H1 (cell line): ENCODE measurements at regions not wholly inside any gene's neighbourhood (a gene's known extent, or its start where the extent isn't known, plus 50 kb on each side); places are given as distances from the start of the nearest gene placed in this dataset.

ENCODE experiments used
- CTCF ChIA-PET: fragments of 300-600 bp; sonication (Branson Sonifier 250); formaldehyde crosslinking; loops from one replicate; lab custom pipeline; 2021; ENCODE audit not compliant: partially characterized antibody; lab: Charles Lee
- POLR2A ChIA-PET: fragments of 300-600 bp; sonication (Branson Sonifier 250); formaldehyde crosslinking; loops from one replicate; lab custom pipeline; 2021; ENCODE audit warnings: inconsistent platforms; ENCODE audit not compliant: partially characterized antibody; lab: Charles Lee
- DNase-seq, 2 experiments: peaks; one replicate each; pipeline versions ENCODE4 v3.0.0 to v3.0.0-alpha.2; 2010 to 2022; ENCODE audit warnings: low spot score in 2 of 2, low read depth in 1 of 2, mixed read lengths in 1 of 2
- FAIRE-seq: peaks from 2 replicates; lab custom pipeline; 2011; peaks lifted over from hg19 to GRCh38; lab: Jason Lieb, UNC
- H2AFZ ChIP-seq: 2 replicates; pipeline ENCODE4 v1.8.1; 2012; ENCODE audit warnings: low read length, inconsistent platforms
- H2AK5ac ChIP-seq: 2 replicates; pipeline ENCODE4 v1.6.1; 2013; ENCODE audit warnings: low read depth, low read length
- H2BK120ac ChIP-seq: replicated peaks from 2 replicates; pipeline ENCODE3; 2013; ENCODE audit warnings: low read depth, low read length, inconsistent platforms
- H2BK12ac ChIP-seq: 2 replicates; pipeline ENCODE4 v1.6.1; 2013; ENCODE audit warnings: low read depth, low read length
- H2BK15ac ChIP-seq: 2 replicates; pipeline ENCODE4 v1.6.1; 2013; ENCODE audit warnings: low read length
- H2BK20ac ChIP-seq: 2 replicates; pipeline ENCODE4 v1.6.1; 2013; ENCODE audit warnings: low read length
- H2BK5ac ChIP-seq: 2 replicates; pipeline ENCODE4 v1.6.1; 2013; ENCODE audit warnings: low read depth, low read length
- H3K14ac ChIP-seq: 2 replicates; pipeline ENCODE4 v1.6.1; 2013; ENCODE audit warnings: inconsistent platforms; ENCODE audit not compliant: insufficient read length
- H3K18ac ChIP-seq: 2 replicates; pipeline ENCODE4 v1.6.1; 2013; ENCODE audit warnings: low read length; ENCODE audit errors: extremely low read depth
- H3K23ac ChIP-seq: 2 replicates; pipeline ENCODE4 v1.6.1; 2013; ENCODE audit warnings: inconsistent platforms; ENCODE audit not compliant: insufficient read length
- H3K23me2 ChIP-seq: 2 replicates; pipeline ENCODE4 v1.6.1; 2013; ENCODE audit warnings: low read depth, low read length
- H3K27ac ChIP-seq: 2 replicates; pipeline ENCODE4 v1.6.1; 2011; ENCODE audit warnings: low read depth, low read length, inconsistent platforms
- H3K27me3 ChIP-seq, 4 experiments: replicated peaks in 1 of 4; 1 replicate in 1 of 4; 2 replicates in 3 of 4; pipeline versions ENCODE4 v1.6.1 to v1.8.1; 2011 to 2013; ENCODE audit warnings: low read length in 3 of 4, mild to moderate bottlenecking in 3 of 4, inconsistent platforms in 2 of 4, mixed read lengths in 2 of 4, moderate library complexity in 1 of 4; ENCODE audit not compliant: control insufficient read depth in 3 of 4, insufficient read depth in 3 of 4; ENCODE audit errors: extremely low read depth in 1 of 4
- H3K36me3 ChIP-seq, 4 experiments: 2 replicates each; pipeline versions ENCODE4 v1.6.1 to v1.8.1; 2011 to 2013; ENCODE audit warnings: mild to moderate bottlenecking in 4 of 4, low read length in 3 of 4, moderate library complexity in 2 of 4, control low read depth in 1 of 4, inconsistent platforms in 1 of 4; ENCODE audit not compliant: insufficient read depth in 4 of 4, control insufficient read depth in 2 of 4
- H3K4ac ChIP-seq: replicated peaks from 2 replicates; pipeline ENCODE3; 2013; ENCODE audit warnings: low read length, low read depth, mixed read lengths, inconsistent platforms; ENCODE audit not compliant: insufficient read length
- H3K4me1 ChIP-seq, 4 experiments: replicated peaks in 1 of 4; 1 replicate in 1 of 4; 2 replicates in 3 of 4; pipeline versions ENCODE4 v1.6.1 to v1.8.1; 2011 to 2013; ENCODE audit warnings: low read length in 3 of 4, inconsistent platforms in 2 of 4, mixed read lengths in 1 of 4; ENCODE audit not compliant: insufficient read depth in 4 of 4, control insufficient read depth in 3 of 4
- H3K4me2 ChIP-seq, 2 experiments: 2 replicates each; pipeline versions ENCODE4 v1.6.1 to v1.8.1; 2011 to 2013; ENCODE audit warnings: low read depth in 2 of 2, low read length in 2 of 2, control low read depth in 1 of 2, inconsistent platforms in 1 of 2, mild to moderate bottlenecking in 1 of 2; ENCODE audit not compliant: insufficient read depth in 1 of 2
- H3K4me3 ChIP-seq, 4 experiments: fragments of 200-600, 300-600 bp in 1 of 4; sonication (generic), shearing (Covaris generic), sonication (Bioruptor Twin) in 1 of 4; 2 replicates each; pipeline versions ENCODE4 v1.5.1 to v1.8.1; 2011 to 2016; ENCODE audit warnings: low read length in 4 of 4, low read depth in 3 of 4, control low read depth in 2 of 4, inconsistent platforms in 2 of 4, mild to moderate bottlenecking in 2 of 4, mixed read lengths in 1 of 4, moderate library complexity in 1 of 4; ENCODE audit not compliant: insufficient read depth in 2 of 4; ENCODE audit errors: extremely low read depth in 1 of 4
- H3K56ac ChIP-seq: replicated peaks from 2 replicates; pipeline ENCODE3; 2013; ENCODE audit warnings: low read depth, mild to moderate bottlenecking, mixed read lengths, low read length, inconsistent platforms; ENCODE audit not compliant: insufficient read length
- H3K79me1 ChIP-seq: 2 replicates; pipeline ENCODE4 v1.6.1; 2013; ENCODE audit warnings: low read depth, low read length, control low read depth
- H3K79me2 ChIP-seq, 2 experiments: 2 replicates each; pipeline versions ENCODE4 v1.6.1 to v1.8.1; 2012 to 2013; ENCODE audit warnings: low read length in 2 of 2, mild to moderate bottlenecking in 2 of 2, inconsistent platforms in 1 of 2; ENCODE audit not compliant: insufficient read depth in 2 of 2, control insufficient read depth in 1 of 2
- H3K9ac ChIP-seq, 4 experiments: replicated peaks in 1 of 4; 1 replicate in 1 of 4; 2 replicates in 3 of 4; pipeline versions ENCODE4 v1.6.1 to v1.8.1; 2011 to 2013; ENCODE audit warnings: low read depth in 3 of 4, low read length in 3 of 4, control low read depth in 2 of 4, mild to moderate bottlenecking in 2 of 4, moderate library complexity in 2 of 4, inconsistent platforms in 1 of 4; ENCODE audit errors: extremely low read depth in 1 of 4
- H3K9me3 ChIP-seq, 2 experiments: 2 replicates each; pipeline versions ENCODE4 v1.6.1 to v1.8.1; 2012 to 2013; ENCODE audit warnings: mild to moderate bottlenecking in 2 of 2, moderate library complexity in 2 of 2, control low read depth in 1 of 2, inconsistent platforms in 1 of 2, low read depth in 1 of 2, low read length in 1 of 2, mixed read lengths in 1 of 2; ENCODE audit not compliant: insufficient read depth in 2 of 2
- H4K20me1 ChIP-seq, 2 experiments: replicated peaks in 1 of 2; 2 replicates each; pipeline versions ENCODE3 to v1.8.1; 2011 to 2013; ENCODE audit warnings: inconsistent platforms in 2 of 2, low read length in 2 of 2, mild to moderate bottlenecking in 1 of 2; ENCODE audit not compliant: insufficient read depth in 2 of 2, control insufficient read depth in 1 of 2
- H4K5ac ChIP-seq: 2 replicates; pipeline ENCODE4 v1.6.1; 2013; ENCODE audit warnings: low read length, low read depth, mixed read lengths, inconsistent platforms; ENCODE audit not compliant: insufficient read length
- H4K8ac ChIP-seq: 2 replicates; pipeline ENCODE4 v1.8.0; 2013; ENCODE audit warnings: mild to moderate bottlenecking, moderate library complexity, low read length, inconsistent platforms; ENCODE audit not compliant: insufficient read depth; ENCODE audit errors: extremely low read depth
- H4K91ac ChIP-seq: replicated peaks from 2 replicates; pipeline ENCODE3; 2013; ENCODE audit warnings: low read length, mixed read lengths, inconsistent platforms; ENCODE audit not compliant: insufficient read length
- CBX5 ChIP-seq: fragments of 300-800, 300-1000 bp; sonication (generic); IDR thresholded peaks from 2 replicates; pipeline ENCODE4 v1.7.1; 2016; ENCODE audit warnings: antibody characterized with exemption, low read length, low read depth
- MAFK ChIP-seq: IDR thresholded peaks from 2 replicates; pipeline ENCODE4 v1.6.1; 2012; ENCODE audit warnings: low read depth, mild to moderate bottlenecking, improper control_type of control experiment, low read length
- RXRA ChIP-seq: IDR thresholded peaks from 2 replicates; pipeline ENCODE4 v1.6.1; 2011; ENCODE audit warnings: low read depth, mild to moderate bottlenecking, low read length, moderate library complexity; ENCODE audit not compliant: insufficient read depth
- WGBS, 2 experiments: shearing (Covaris generic) in 1 of 2; methylation state at CpG; one replicate each; pipeline versions ENCODE4 v1.1.6 to v1.1.7; 2013 to 2015; ENCODE audit warnings: low lambda C conversion rate in 2 of 2, mixed read lengths in 2 of 2, inconsistent platforms in 1 of 2, low coverage in 1 of 2, missing lambda C conversion rate in 1 of 2; ENCODE audit not compliant: insufficient replicate concordance in 2 of 2, insufficient coverage in 1 of 2, insufficient read length in 1 of 2; ENCODE audit errors: extremely low coverage in 1 of 2, missing lambda C conversion rate in 1 of 2; 5-methylcytosine and 5-hydroxymethylcytosine counted together

DNA sequence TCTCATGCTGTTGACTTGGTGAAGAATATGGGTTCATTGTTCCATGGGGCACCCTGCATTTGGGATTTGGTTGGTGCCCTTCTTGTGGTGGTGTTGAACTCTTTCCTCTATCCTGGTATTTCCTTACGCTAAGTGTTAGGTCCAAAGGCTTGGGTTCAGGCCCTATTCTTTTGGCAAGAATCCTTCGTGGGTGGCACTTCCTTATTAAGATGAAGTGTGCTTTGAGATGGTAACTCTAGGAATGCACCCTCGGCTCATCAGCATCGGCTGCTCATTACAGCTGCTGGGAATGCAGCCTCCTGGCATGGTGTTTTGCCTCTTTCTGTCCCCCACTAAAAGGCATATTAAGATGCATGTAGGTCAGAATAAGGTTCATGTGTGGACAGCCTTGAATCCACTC, 380.7 kb downstream of the RPS24 start:
- Histone ChIP-seq H4K8ac (no peak overlapping the region), H4K20me1 (no peaks in the 10 kb centered on the region), H3K23me2 (no peaks in the 10 kb centered on the region; the same call in 1 of the 2 replicates), H3K4ac (no peak overlapping the region), H3K4me1 (peaks cover 0 to 10% (median under 1%) of the 10 kb centered on the region in 4 experiments; a peak in 3 of 7 replicates), H3K4me3 (no peak overlapping the region), H4K5ac (no peak overlapping the region), H2BK15ac (no peak overlapping the region), H3K4me2 (no peak overlapping the region), H3K79me2 (no peaks in the 10 kb centered on the region), H2BK20ac (peak overlapping the region; percentile 13; the same call in 1 of the 2 replicates), H3K27ac (no peak overlapping the region), H2BK120ac (no peak overlapping the region), H3K9ac (no peak overlapping the region), H2BK12ac (no peak overlapping the region), H3K27me3 (no peaks in the 10 kb centered on the region), H3K79me1 (no peaks in the 10 kb centered on the region), H3K14ac (no peak overlapping the region), H2BK5ac (no peak overlapping the region; the same call in 1 of the 2 replicates), H3K36me3 (no peaks in the 10 kb centered on the region), H3K9me3 (no peaks in the 10 kb centered on the region), H2AK5ac (no peak overlapping the region), H3K56ac (no peak overlapping the region), H2AFZ (no peak overlapping the region), H3K18ac (no peak overlapping the region), H3K23ac (no peak overlapping the region), H4K91ac (no peak overlapping the region)
- TF ChIP-seq CBX5 (no peak), RXRA (no peak), MAFK (no peak)
- WGBS, 2 experiments, result 71% methylated on average over 4 of the region's 4 CpGs; no CpG with 5 or more reads in 1 of the 2 experiments
- FAIRE-seq, result no peak
- DNase-seq, result no peak
- ChIA-PET POLR2A (no interaction called here), CTCF (interaction anchor here (0.6 to 1.8 kb wide), 3 partner anchors 10 to 387 kb away, joined by 3 to 6 read pairs (median 3); no protein-coding TSS in a partner anchor)
